Psoas muscle (tissue), 7 donors: ENCODE measurements at regions not wholly inside any gene's neighbourhood (a gene's known extent, or its start where the extent isn't known, plus 50 kb on each side); places are given as distances from the start of the nearest gene placed in this dataset.

ENCODE experiments used
- ATAC-seq, 4 donors: fragments of 200-7000 bp; cut with Tn5 transposase; one replicate each; pipeline ENCODE4 v1.9.1; 2020; ENCODE audit warnings: moderate library complexity in 3 of 4, mild to moderate bottlenecking in 2 of 4
- DNase-seq, 2 donors: peaks; one replicate each; pipeline ENCODE4 v3.0.0-alpha.2; 2020
- H3K27ac ChIP-seq: fragments of 200-600 bp; one replicate; pipeline ENCODE4 v1.8.0; 2022
- H3K27me3 ChIP-seq, 3 donors: fragments of 200-600 bp in 1 of 3; one replicate each; pipeline versions ENCODE4 v1.6.1 to v1.8.0; 2013 to 2022; ENCODE audit warnings: low read length in 2 of 3, mild to moderate bottlenecking in 2 of 3, moderate library complexity in 1 of 3; ENCODE audit not compliant: insufficient read depth in 3 of 3
- H3K36me3 ChIP-seq, 2 donors: fragments of 200-600 bp in 1 of 2; one replicate each; pipeline versions ENCODE4 v1.6.1 to v1.8.0; 2013 to 2022; ENCODE audit warnings: low read depth in 1 of 2, mild to moderate bottlenecking in 1 of 2, moderate library complexity in 1 of 2; ENCODE audit not compliant: insufficient read depth in 1 of 2
- H3K4me1 ChIP-seq: fragments of 200-600 bp; one replicate; pipeline ENCODE4 v1.8.0; 2022
- H3K4me3 ChIP-seq: fragments of 200-600 bp; one replicate; pipeline ENCODE4 v1.8.0; 2022; ENCODE audit warnings: mild to moderate bottlenecking
- H3K9me3 ChIP-seq: fragments of 200-600 bp; one replicate; pipeline ENCODE4 v1.8.0; 2022
- WGBS, 3 donors: extraction: QIAGEN DNeasy Blood & Tissue Kit; methylation state at CpG; one replicate each; pipeline versions ENCODE4 v1.1.6 to v1.1.7; 2013; 5-methylcytosine and 5-hydroxymethylcytosine counted together
- intact Hi-C, 2 donors: fragments of 100-400 bp; cut with DNase I; formaldehyde crosslinking; loops; one replicate each; pipeline versions ENCODE4 v1.11.0 to v1.14.2; 2022
- TF ChIP-seq, protein P1 (sequence below): fragments of 200-600 bp; IDR thresholded peaks from one replicate; pipeline ENCODE4 v1.8.0; 2022; ENCODE audit warnings: antibody characterized with exemption
- donor health status: healthy with polysubstance abuse.
- donor health status: DM: no; HTN: no; CAD: no; lungs with moderate emphysema.
- donor health status: Bipolar disorder and iron deficiency.
- donor health status: healthy.
- donor health status: DM: yes; HTN: yes; CAD: no.
- donor health status: DM: no; HTN: no; CAD: no.
- donor health status: DM: yes; HTN: yes; CAD: no.

DNA sequence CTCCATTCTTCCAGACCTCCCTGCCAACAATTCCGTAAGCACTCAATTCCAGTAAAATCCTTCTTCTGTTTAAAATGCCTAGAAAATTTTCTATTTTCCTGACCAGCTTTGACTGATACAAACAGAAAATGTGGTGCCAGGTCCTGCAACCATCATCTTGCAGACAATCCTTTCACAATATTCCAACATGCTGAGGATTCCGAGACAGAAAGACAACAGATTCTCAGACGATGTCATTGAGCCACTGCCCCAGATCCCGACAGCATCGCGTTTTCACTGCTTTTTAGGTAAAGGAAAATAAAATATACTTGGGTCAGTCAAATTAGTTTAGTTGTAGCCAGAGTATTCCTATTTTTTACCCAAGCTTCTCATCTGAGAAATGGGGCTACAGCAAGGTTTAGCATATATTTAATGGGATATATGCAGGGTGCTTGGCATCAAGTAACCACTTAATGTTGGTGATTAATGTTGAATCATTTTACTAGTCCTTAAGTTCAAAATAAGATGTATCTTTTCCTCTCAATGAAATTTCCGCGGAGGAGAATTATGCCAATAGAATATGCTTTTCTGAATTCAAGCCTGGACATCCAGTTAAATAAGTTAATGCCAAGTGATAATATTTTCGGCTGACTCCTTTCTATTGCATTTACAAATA is 866.6 kb downstream of the SLC4A3 start:
- Histone ChIP-seq H3K4me1 (no peaks in the 10 kb centered on the region), H3K4me3 (no peak overlapping the region), H3K27me3 (no peaks in the 10 kb centered on the region), H3K36me3 (no peaks in the 10 kb centered on the region), H3K9me3 (no peaks in the 10 kb centered on the region), H3K27ac (no peak overlapping the region)
- TF ChIP-seq, protein P1, sequence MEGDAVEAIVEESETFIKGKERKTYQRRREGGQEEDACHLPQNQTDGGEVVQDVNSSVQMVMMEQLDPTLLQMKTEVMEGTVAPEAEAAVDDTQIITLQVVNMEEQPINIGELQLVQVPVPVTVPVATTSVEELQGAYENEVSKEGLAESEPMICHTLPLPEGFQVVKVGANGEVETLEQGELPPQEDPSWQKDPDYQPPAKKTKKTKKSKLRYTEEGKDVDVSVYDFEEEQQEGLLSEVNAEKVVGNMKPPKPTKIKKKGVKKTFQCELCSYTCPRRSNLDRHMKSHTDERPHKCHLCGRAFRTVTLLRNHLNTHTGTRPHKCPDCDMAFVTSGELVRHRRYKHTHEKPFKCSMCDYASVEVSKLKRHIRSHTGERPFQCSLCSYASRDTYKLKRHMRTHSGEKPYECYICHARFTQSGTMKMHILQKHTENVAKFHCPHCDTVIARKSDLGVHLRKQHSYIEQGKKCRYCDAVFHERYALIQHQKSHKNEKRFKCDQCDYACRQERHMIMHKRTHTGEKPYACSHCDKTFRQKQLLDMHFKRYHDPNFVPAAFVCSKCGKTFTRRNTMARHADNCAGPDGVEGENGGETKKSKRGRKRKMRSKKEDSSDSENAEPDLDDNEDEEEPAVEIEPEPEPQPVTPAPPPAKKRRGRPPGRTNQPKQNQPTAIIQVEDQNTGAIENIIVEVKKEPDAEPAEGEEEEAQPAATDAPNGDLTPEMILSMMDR, result no peak
- 79 to 87% (median 83%) methylated on average over 9 of the region's 9 CpGs for WGBS, 3 donors
- no peak for DNase-seq
- intact Hi-C loops, result no loop called here
- no peak for ATAC-seq

DNA sequence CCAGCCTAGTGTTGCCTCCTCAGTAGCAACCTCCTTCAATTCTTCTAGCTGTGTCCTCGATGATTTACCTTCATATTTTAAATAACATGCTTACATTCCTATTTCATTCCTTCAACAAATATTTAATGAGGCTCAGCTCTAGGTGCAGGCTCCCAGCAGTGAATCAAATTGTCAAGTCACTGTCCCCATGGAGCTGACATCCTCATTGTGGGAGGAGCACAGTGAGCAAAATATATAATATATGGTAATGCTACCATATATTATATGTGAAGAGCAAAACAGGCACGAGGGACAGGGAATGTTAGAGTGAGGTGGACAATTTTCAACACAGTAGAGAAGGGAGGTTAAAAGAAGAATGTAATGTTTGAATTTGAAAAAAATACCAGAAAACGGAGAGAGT is 869.1 kb downstream of the SLC4A3 start:
- Histone ChIP-seq H3K4me1 (no peaks in the 10 kb centered on the region), H3K27me3 (no peaks in the 10 kb centered on the region), H3K27ac (no peak overlapping the region), H3K36me3 (no peaks in the 10 kb centered on the region), H3K4me3 (no peak overlapping the region), H3K9me3 (no peaks in the 10 kb centered on the region)
- ATAC-seq (no peak), DNase-seq (no peak)
- intact Hi-C loops, result no loop called here
- 79 to 87% (median 80%) methylated on average over 3 of the region's 3 CpGs for WGBS, 3 donors
- TF ChIP-seq, protein P1, result no peak

DNA sequence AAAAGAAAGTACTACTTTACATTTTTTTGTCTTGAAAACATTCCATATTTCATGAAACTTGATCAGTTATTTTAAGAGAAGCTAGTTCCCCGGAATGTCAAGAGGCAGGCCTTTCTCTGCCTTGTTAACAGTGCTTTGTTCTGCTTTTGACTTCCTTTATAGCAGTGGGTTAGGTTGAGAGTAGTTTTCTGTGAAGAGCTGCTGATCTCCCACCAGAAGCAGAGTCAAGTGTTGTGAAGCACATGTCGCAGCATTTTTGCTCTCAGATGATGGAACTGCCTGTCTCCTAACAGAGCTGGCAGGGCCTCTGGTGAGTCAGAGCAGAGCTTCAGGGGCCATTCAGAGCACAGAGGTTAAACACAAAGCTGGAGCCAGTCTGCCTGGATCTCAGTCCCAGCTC is 871.8 kb downstream of the SLC4A3 start:
- Histone ChIP-seq H3K4me3 (no peak overlapping the region), H3K9me3 (no peaks in the 10 kb centered on the region), H3K4me1 (no peaks in the 10 kb centered on the region), H3K27me3 (no peaks in the 10 kb centered on the region), H3K27ac (no peak overlapping the region), H3K36me3 (no peaks in the 10 kb centered on the region)
- peak; percentile 50 to 63 for DNase-seq
- TF ChIP-seq, protein P1, result no peak
- no peak for ATAC-seq
- intact Hi-C loops, result no loop called here
- WGBS, 3 donors, result 9 to 24% (median 14%) methylated on average over 2 of the region's 2 CpGs

DNA sequence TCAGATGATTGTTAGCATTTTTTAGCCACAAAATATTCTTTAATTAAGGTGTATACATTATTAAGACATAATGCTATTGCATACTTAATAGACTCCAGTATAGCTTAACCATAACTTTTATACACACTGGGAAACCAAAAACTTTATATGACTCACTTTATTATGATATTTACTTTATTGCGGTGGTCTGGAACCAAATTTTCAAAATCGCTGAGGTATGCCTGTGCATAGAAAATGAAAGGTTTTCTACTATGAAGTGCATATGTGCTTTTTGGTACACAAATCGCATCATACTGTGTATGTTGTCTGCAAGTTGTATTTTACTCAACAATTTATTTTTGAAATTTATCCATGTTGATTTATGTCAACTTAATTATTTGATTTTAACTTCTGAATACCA is 875.1 kb downstream of the SLC4A3 start:
- no peak overlapping the region for H3K4me3 ChIP-seq
- no peak for DNase-seq
- H3K4me1 ChIP-seq, result no peaks in the 10 kb centered on the region
- ATAC-seq, result no peak
- H3K27ac ChIP-seq, result no peak overlapping the region
- H3K9me3 ChIP-seq, result no peaks in the 10 kb centered on the region
- TF ChIP-seq, protein P1, result no peak
- H3K36me3 ChIP-seq, result no peaks in the 10 kb centered on the region
- 98 to 99% (median 98%) methylated on average over 3 of the region's 3 CpGs for WGBS, 3 donors
- no peaks in the 10 kb centered on the region for H3K27me3 ChIP-seq
- intact Hi-C loops, result no loop called here

DNA sequence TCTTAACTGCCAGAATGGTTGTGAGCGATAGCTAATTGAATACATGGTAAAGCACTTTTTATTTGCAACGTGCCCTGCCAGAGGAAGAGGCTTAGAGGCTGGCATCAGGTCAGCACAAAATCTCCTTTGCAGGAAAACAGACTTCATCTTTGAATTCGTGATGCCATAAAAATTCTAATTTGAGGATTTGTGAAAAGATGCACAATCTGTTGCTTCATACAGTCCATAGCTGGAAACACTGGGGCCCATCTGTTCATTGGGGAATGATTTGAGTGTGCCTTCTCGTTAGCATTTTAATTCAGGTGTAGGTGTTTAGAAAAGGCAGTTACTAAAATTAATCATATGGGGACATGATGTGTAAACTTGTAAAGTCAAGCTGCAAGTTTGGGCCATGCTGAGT is 876.0 kb downstream of the SLC4A3 start:
- Histone ChIP-seq H3K9me3 (no peaks in the 10 kb centered on the region), H3K36me3 (no peaks in the 10 kb centered on the region), H3K4me1 (no peaks in the 10 kb centered on the region), H3K4me3 (no peak overlapping the region), H3K27ac (no peak overlapping the region), H3K27me3 (no peaks in the 10 kb centered on the region)
- DNase-seq, result no peak
- intact Hi-C loops, result no loop called here
- ATAC-seq, result no peak
- 68 to 83% (median 75%) methylated on average over 4 of the region's 4 CpGs for WGBS, 3 donors
- TF ChIP-seq, protein P1, result no peak
